B cell (primary cell): ENCODE measurements at regions not wholly inside any gene's neighbourhood (a gene's known extent, or its start where the extent isn't known, plus 50 kb on each side); places are given as distances from the start of the nearest gene placed in this dataset.

Experiments used
- ATAC-seq: fragments of 200-7000 bp; cut with Tn5 transposase; one replicate; pipeline ENCODE4 v1.10.0; 2021; ENCODE audit warnings: low read depth, mild to moderate bottlenecking, moderate number of reproducible peaks, moderate library complexity
- CTCF ChIA-PET: fragments of 350-600 bp; sonication (Branson Sonifier 250); formaldehyde crosslinking; loops from one replicate; lab custom pipeline; 2021; ENCODE audit warnings: antibody characterized with exemption, inconsistent platforms; lab: Charles Lee
- POLR2A ChIA-PET: fragments of 350-600 bp; sonication (Branson Sonifier 250); formaldehyde crosslinking; loops from one replicate; lab custom pipeline; 2021; ENCODE audit warnings: antibody characterized with exemption; lab: Charles Lee
- DNase-seq: peaks from one replicate; pipeline ENCODE4 v3.0.0; 2013
- H2AFZ ChIP-seq: 2 replicates; pipeline ENCODE4 v1.6.1; 2012; ENCODE audit warnings: mild to moderate bottlenecking, low read depth, low read length; ENCODE audit not compliant: insufficient read depth, poor library complexity, severe bottlenecking
- H3K27ac ChIP-seq, 2 donors: 1 replicate in 1 of 2; 2 replicates in 1 of 2; pipeline ENCODE4 v1.5.1; 2012 to 2013; ENCODE audit warnings: low read length in 2 of 2, mild to moderate bottlenecking in 2 of 2, moderate library complexity in 1 of 2
- H3K27me3 ChIP-seq, 4 experiments: fragments of 200-600 bp in 1 of 4; sonication (generic) in 1 of 4; replicated peaks in 1 of 4; 1 replicate in 2 of 4; 2 replicates in 2 of 4; pipeline versions ENCODE4 v1.6.1 to v1.7.0; 2013 to 2016; ENCODE audit warnings: low read length in 3 of 4, mild to moderate bottlenecking in 2 of 4, mixed read lengths in 1 of 4, moderate library complexity in 1 of 4; ENCODE audit not compliant: insufficient read depth in 4 of 4, control insufficient read depth in 3 of 4; ENCODE audit errors: control extremely low read depth in 1 of 4
- H3K36me3 ChIP-seq, 2 experiments: replicated peaks in 1 of 2; 1 replicate in 1 of 2; 2 replicates in 1 of 2; pipeline versions ENCODE4 v1.6.1 to v1.7.1; 2013; ENCODE audit warnings: low read length in 1 of 2; ENCODE audit not compliant: insufficient read depth in 2 of 2, control insufficient read depth in 1 of 2; ENCODE audit errors: control extremely low read depth in 1 of 2, extremely low read depth in 1 of 2
- H3K4me1 ChIP-seq, 2 donors: fragments of 200-600 bp in 1 of 2; sonication (generic) in 1 of 2; 1 replicate in 1 of 2; 2 replicates in 1 of 2; pipeline versions ENCODE4 v1.5.1 to v1.6.1; 2013 to 2017; ENCODE audit warnings: low read length in 2 of 2; ENCODE audit not compliant: control insufficient read depth in 2 of 2, insufficient read depth in 2 of 2
- H3K4me2 ChIP-seq: replicated peaks from 2 replicates; pipeline ENCODE3; 2012; ENCODE audit warnings: mild to moderate bottlenecking, low read depth, low read length; ENCODE audit not compliant: poor library complexity, severe bottlenecking
- H3K4me3 ChIP-seq, 5 experiments: fragments of 200-600 bp in 1 of 5; sonication (generic) in 1 of 5; 1 replicate in 3 of 5; 2 replicates in 2 of 5; pipeline versions ENCODE4 v1.5.1 to v1.7.0; 2011 to 2016; ENCODE audit warnings: low read length in 4 of 5, mild to moderate bottlenecking in 4 of 5, low read depth in 2 of 5, control low read depth in 1 of 5, moderate library complexity in 1 of 5; ENCODE audit not compliant: insufficient read depth in 1 of 5; ENCODE audit errors: control extremely low read depth in 1 of 5, extremely low read depth in 1 of 5
- H3K79me2 ChIP-seq: fragments of 200-600 bp; sonication (generic); one replicate; pipeline ENCODE4 v1.6.0; 2016; ENCODE audit warnings: low read length; ENCODE audit not compliant: control insufficient read depth, insufficient read depth
- H3K9ac ChIP-seq: fragments of 200-600 bp; sonication (generic); 2 replicates; pipeline ENCODE4 v1.6.1; 2017; ENCODE audit warnings: mild to moderate bottlenecking, low read length, moderate library complexity
- H3K9me3 ChIP-seq, 3 donors: one replicate each; pipeline versions ENCODE4 v1.6.1 to v1.7.1; 2013; ENCODE audit warnings: low read length in 2 of 3; ENCODE audit not compliant: control insufficient read depth in 2 of 3, insufficient read depth in 1 of 3; ENCODE audit errors: control extremely low read depth in 1 of 3
- H4K20me1 ChIP-seq: 2 replicates; pipeline ENCODE4 v1.6.0; 2012; ENCODE audit warnings: mild to moderate bottlenecking, low read length; ENCODE audit not compliant: insufficient read depth, control insufficient read depth, poor library complexity, severe bottlenecking
- H3K27ac Mint-ChIP-seq: one replicate; pipeline ENCODE4 v1.8.0; 2021; ENCODE audit warnings: mixed read lengths
- H3K27me3 Mint-ChIP-seq: one replicate; pipeline ENCODE4 v1.8.0; 2021; ENCODE audit warnings: mixed read lengths
- H3K4me1 Mint-ChIP-seq: one replicate; pipeline ENCODE4 v1.8.0; 2021; ENCODE audit warnings: mixed read lengths
- H3K4me3 Mint-ChIP-seq: one replicate; pipeline ENCODE4 v1.8.0; 2021; ENCODE audit warnings: mixed read lengths
- H3K9me3 Mint-ChIP-seq: one replicate; pipeline ENCODE4 v1.8.0; 2022; ENCODE audit warnings: mixed read lengths; ENCODE audit not compliant: insufficient read depth
- EZH2 ChIP-seq: IDR thresholded peaks from 2 replicates; pipeline ENCODE4 v1.6.1; 2012; ENCODE audit warnings: borderline replicate concordance, low read depth, mild to moderate bottlenecking, moderate library complexity, low read length; ENCODE audit not compliant: insufficient read depth, poor library complexity, severe bottlenecking
- WGBS: methylation state at CpG from one replicate; pipeline ENCODE4 v1.1.5; 2013; ENCODE audit warnings: missing lambda C conversion rate; ENCODE audit not compliant: insufficient coverage; 5-methylcytosine and 5-hydroxymethylcytosine counted together
- intact Hi-C: fragments of 100-400 bp; cut with micrococcal nuclease; formaldehyde crosslinking; loops from one replicate; pipeline ENCODE4 v1.10.0; 2022
- TF ChIP-seq, protein P1 (sequence below): fragments of 200-600 bp; IDR thresholded peaks from one replicate; pipeline ENCODE4 v1.8.0; 2022; ENCODE audit warnings: antibody characterized with exemption, mild to moderate bottlenecking

DNA sequence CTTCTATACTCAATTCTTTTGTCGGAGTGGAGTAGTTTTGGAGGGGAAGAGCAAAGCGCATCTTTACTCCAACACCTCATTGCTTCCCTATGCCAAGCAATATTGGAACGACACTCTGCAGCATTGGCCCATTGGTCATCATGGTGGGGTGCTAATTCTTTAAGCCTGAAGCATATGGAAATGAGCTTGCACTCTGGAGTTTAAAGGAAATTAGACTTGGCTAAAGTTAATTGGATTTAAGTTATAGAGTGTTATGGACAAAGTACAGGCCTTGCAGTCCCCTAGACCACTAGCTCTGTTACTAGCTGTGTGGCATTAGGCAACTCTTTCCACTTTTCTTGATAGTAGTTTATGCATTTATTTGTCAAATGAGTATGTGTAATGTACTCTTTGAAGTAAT lies 568.3 kb upstream of the TENM4 start:
- no peaks in the 10 kb centered on the region for H3K4me1 ChIP-seq
- H3K9me3 Mint-ChIP-seq, result peaks cover 7% of the 10 kb centered on the region
- POLR2A ChIA-PET, result no interaction called here
- H3K9ac ChIP-seq, result no peak overlapping the region
- H3K79me2 ChIP-seq, result no peaks in the 10 kb centered on the region
- H3K27me3 Mint-ChIP-seq, result no peaks in the 10 kb centered on the region
- H3K4me3 Mint-ChIP-seq, result no peak overlapping the region
- ATAC-seq, result no peak
- intact Hi-C loops, result no loop called here
- no peak overlapping the region for H3K4me3 ChIP-seq
- no peak overlapping the region for H3K27ac ChIP-seq
- TF ChIP-seq, protein P1, sequence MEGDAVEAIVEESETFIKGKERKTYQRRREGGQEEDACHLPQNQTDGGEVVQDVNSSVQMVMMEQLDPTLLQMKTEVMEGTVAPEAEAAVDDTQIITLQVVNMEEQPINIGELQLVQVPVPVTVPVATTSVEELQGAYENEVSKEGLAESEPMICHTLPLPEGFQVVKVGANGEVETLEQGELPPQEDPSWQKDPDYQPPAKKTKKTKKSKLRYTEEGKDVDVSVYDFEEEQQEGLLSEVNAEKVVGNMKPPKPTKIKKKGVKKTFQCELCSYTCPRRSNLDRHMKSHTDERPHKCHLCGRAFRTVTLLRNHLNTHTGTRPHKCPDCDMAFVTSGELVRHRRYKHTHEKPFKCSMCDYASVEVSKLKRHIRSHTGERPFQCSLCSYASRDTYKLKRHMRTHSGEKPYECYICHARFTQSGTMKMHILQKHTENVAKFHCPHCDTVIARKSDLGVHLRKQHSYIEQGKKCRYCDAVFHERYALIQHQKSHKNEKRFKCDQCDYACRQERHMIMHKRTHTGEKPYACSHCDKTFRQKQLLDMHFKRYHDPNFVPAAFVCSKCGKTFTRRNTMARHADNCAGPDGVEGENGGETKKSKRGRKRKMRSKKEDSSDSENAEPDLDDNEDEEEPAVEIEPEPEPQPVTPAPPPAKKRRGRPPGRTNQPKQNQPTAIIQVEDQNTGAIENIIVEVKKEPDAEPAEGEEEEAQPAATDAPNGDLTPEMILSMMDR, result no peak
- TF ChIP-seq EZH2, result no peak
- H3K36me3 ChIP-seq, result no peaks in the 10 kb centered on the region
- CTCF ChIA-PET, result no interaction called here
- DNase-seq, result no peak
- H4K20me1 ChIP-seq, result no peaks in the 10 kb centered on the region
- H2AFZ ChIP-seq, result no peak overlapping the region
- H3K9me3 ChIP-seq, result no peaks in the 10 kb centered on the region
- no peak overlapping the region for H3K27ac Mint-ChIP-seq
- H3K27me3 ChIP-seq, result no peaks in the 10 kb centered on the region
- H3K4me2 ChIP-seq, result no peak overlapping the region
- H3K4me1 Mint-ChIP-seq, result no peaks in the 10 kb centered on the region
- no CpG with 5 or more reads among the region's 3 CpGs for WGBS

DNA sequence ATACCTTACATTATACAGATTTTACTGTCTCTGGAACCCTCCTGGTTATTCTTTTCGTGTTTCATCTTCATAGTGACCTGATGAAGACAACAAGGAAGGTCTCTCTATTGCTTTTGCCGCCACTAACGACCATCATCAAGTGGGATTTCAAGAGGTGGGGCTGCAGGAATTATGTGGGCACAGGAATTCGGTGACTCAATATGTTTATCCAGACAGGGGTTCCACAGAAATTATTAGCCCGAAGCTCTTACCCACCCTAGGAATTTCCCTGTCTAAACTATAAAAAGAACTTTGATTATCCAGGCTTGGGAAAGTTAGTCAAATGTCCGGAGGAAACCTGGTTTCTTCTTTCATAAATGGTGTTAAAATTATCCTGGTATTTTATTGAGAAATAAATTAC lies 566.8 kb upstream of the TENM4 start:
- H3K4me1 Mint-ChIP-seq, result no peaks in the 10 kb centered on the region
- Histone ChIP-seq H3K4me3 (no peak overlapping the region), H3K27ac (no peak overlapping the region), H3K4me1 (no peaks in the 10 kb centered on the region), H3K79me2 (no peaks in the 10 kb centered on the region), H3K27me3 (no peaks in the 10 kb centered on the region), H3K36me3 (no peaks in the 10 kb centered on the region), H3K4me2 (no peak overlapping the region), H3K9me3 (no peaks in the 10 kb centered on the region), H2AFZ (no peak overlapping the region), H4K20me1 (no peaks in the 10 kb centered on the region), H3K9ac (no peak overlapping the region)
- no peak overlapping the region for H3K4me3 Mint-ChIP-seq
- ChIA-PET POLR2A (no interaction called here), CTCF (no interaction called here)
- TF ChIP-seq, protein P1, result no peak
- TF ChIP-seq EZH2, result no peak
- H3K27ac Mint-ChIP-seq, result no peak overlapping the region
- intact Hi-C loops, result no loop called here
- no peak for DNase-seq
- H3K27me3 Mint-ChIP-seq, result no peaks in the 10 kb centered on the region
- WGBS, result 38% methylated on average over 1 of the region's 6 CpGs
- H3K9me3 Mint-ChIP-seq, result peaks cover 7% of the 10 kb centered on the region
- no peak for ATAC-seq
